ENCODE measurements at regions not wholly inside any gene's neighbourhood (a gene's known extent, or its start where the extent isn't known, plus 50 kb on each side); places are given as distances from the start of the nearest gene placed in this dataset.

DNA sequence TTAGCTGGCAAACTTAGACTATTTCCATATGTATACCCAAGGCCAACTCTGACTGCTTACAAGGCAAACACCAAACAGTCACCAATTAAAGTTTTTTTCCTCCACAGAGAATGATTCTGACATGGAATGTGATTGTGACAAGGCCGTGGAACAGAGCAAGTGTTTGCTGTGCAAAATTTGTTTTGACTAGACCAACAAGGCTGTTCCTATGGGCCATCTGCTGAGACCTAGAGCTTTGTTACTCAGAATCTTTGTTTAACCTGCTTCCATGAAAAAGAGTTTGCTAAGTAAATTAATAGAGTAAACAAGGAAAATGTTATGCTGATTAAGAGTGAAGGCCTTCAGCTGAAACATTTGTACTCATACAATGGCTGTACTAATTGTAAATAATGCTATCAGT lies 51.6 kb upstream of the IMPG1 start:
- no peak overlapping the region for H3K27ac ChIP-seq (ENCODE audit: low read depth, low read length)
- H3K79me1 ChIP-seq (ENCODE audit: low read depth, low read length): no peaks in the 10 kb centered on the region
- H3K18ac ChIP-seq (ENCODE audit: extremely low read depth, low read length): no peak overlapping the region
- H2AK5ac ChIP-seq (ENCODE audit: low read depth, low read length): no peak overlapping the region
- ChIA-PET POLR2A (ENCODE audit: partially characterized antibody) (no interaction called here), CTCF (ENCODE audit: partially characterized antibody) (interaction anchor here (0.8 to 1.1 kb wide), 2 partner anchors 192 to 232 kb away, joined by 3 read pairs; no protein-coding TSS in a partner anchor)
- no peak overlapping the region for H3K56ac ChIP-seq (replicated peaks; ENCODE audit: insufficient read length, low read depth, low read length)
- no peak overlapping the region for H2AFZ ChIP-seq (ENCODE audit: low read length)
- no peak overlapping the region for H3K4me3 ChIP-seq (ENCODE audit: extremely low read depth in 1 of 4, insufficient read depth in 2 of 4, low read depth in 3 of 4, low read length in 4 of 4)
- peaks cover 0 to 2% of the 10 kb centered on the region in 2 experiments for H4K20me1 ChIP-seq (replicated peaks in 1 of 2; ENCODE audit: control insufficient read depth in 1 of 2, insufficient read depth in 2 of 2, low read length in 2 of 2)
- H3K4me2 ChIP-seq (ENCODE audit: insufficient read depth in 1 of 2, low read depth in 2 of 2, low read length in 2 of 2): no peak overlapping the region
- TF ChIP-seq CHD1 (IDR thresholded peaks at IDR 0.05; ENCODE audit: low read depth, low read length) (no peak), EGR1 (IDR thresholded peaks at IDR 0.05; ENCODE audit: borderline replicate concordance, low read depth, low read length) (no peak), RNF2 (IDR thresholded peaks at IDR 0.05; ENCODE audit: borderline replicate concordance, low read depth, low read length, missing control alignments, poor library complexity, severe bottlenecking) (no peak), RBBP5 (IDR thresholded peaks at IDR 0.05; ENCODE audit: borderline replicate concordance, low read depth, low read length) (no peak), KDM5A (IDR thresholded peaks at IDR 0.05; ENCODE audit: low read length) (no peak), CHD2 (IDR thresholded peaks at IDR 0.05; ENCODE audit: low read length) (no peak), POLR2AphosphoS5 (IDR thresholded peaks at IDR 0.05; ENCODE audit: low read depth, low read length) (no peak), SP1 (IDR thresholded peaks at IDR 0.05; ENCODE audit: low read depth, low read length) (no peak), EP300 (IDR thresholded peaks at IDR 0.05; ENCODE audit: borderline replicate concordance in 1 of 2, low read depth in 2 of 2, low read length in 2 of 2) (no peak), YY1 (IDR thresholded peaks at IDR 0.05; ENCODE audit: low read depth, low read length) (no peak), RAD21 (IDR thresholded peaks at IDR 0.05 in 1 of 2, conservative IDR thresholded peaks at IDR 0.05 in 1 of 2; ENCODE audit: low read depth in 2 of 2, low read length in 2 of 2) (no peak), TBP (IDR thresholded peaks at IDR 0.05; ENCODE audit: low read depth, low read length) (no peak), RFX5 (IDR thresholded peaks at IDR 0.05; ENCODE audit: borderline replicate concordance, low read depth, low read length) (no peak), CTBP2 (IDR thresholded peaks at IDR 0.05; ENCODE audit: borderline replicate concordance, insufficient read depth, insufficient read length, low read length) (no peak)
- H3K4ac ChIP-seq (replicated peaks; ENCODE audit: insufficient read length, low read depth, low read length): no peak overlapping the region
- peaks cover 27 to 63% (median 48%) of the 10 kb centered on the region in 4 experiments for H3K27me3 ChIP-seq (replicated peaks in 1 of 4; ENCODE audit: control insufficient read depth in 3 of 4, extremely low read depth in 1 of 4, insufficient read depth in 3 of 4, low read length in 3 of 4)
- H2BK5ac ChIP-seq (ENCODE audit: low read depth, low read length): no peak overlapping the region
- H3K9me3 ChIP-seq (ENCODE audit: insufficient read depth in 2 of 2, low read depth in 1 of 2, low read length in 1 of 2): peaks cover under 1 to 4% of the 10 kb centered on the region in 2 experiments; a peak in 1 of 4 replicates
- H2BK15ac ChIP-seq (ENCODE audit: low read length): no peak overlapping the region
- WGBS, 2 experiments (ENCODE audit: extremely low coverage in 1 of 2, insufficient coverage in 1 of 2, insufficient read length in 1 of 2, insufficient replicate concordance in 2 of 2, low coverage in 1 of 2, low lambda C conversion rate in 2 of 2, missing lambda C conversion rate in 1 of 2): 83% methylated on average over 1 of the region's 1 CpG; no CpG with 5 or more reads in 1 of the 2 experiments
- H3K4me1 ChIP-seq (replicated peaks in 1 of 4; ENCODE audit: control insufficient read depth in 3 of 4, insufficient read depth in 4 of 4, low read length in 3 of 4): peaks cover 0 to 5% (median 3%) of the 10 kb centered on the region in 4 experiments; a peak in 3 of 7 replicates
- H3K23me2 ChIP-seq (ENCODE audit: low read depth, low read length): no peaks in the 10 kb centered on the region
- H3K23ac ChIP-seq (ENCODE audit: insufficient read length): no peak overlapping the region
- FAIRE-seq (no peak), DNase-seq (ENCODE audit: low read depth in 1 of 2, low spot score in 2 of 2) (no peak)
- no peak overlapping the region for H4K8ac ChIP-seq (ENCODE audit: extremely low read depth, insufficient read depth, low read length)
- no peak overlapping the region for H4K5ac ChIP-seq (ENCODE audit: insufficient read length, low read depth, low read length)
- H3K79me2 ChIP-seq (ENCODE audit: control insufficient read depth in 1 of 2, insufficient read depth in 2 of 2, low read length in 2 of 2): no peaks in the 10 kb centered on the region
- H2BK20ac ChIP-seq (ENCODE audit: low read length): no peak overlapping the region
- no peaks in the 10 kb centered on the region; a peak in 1 of 8 replicates for H3K36me3 ChIP-seq (ENCODE audit: control insufficient read depth in 2 of 4, insufficient read depth in 4 of 4, low read length in 3 of 4)
- no peak overlapping the region for H4K91ac ChIP-seq (replicated peaks; ENCODE audit: insufficient read length, low read length)
- no peak overlapping the region for H3K14ac ChIP-seq (ENCODE audit: insufficient read length)
- no peak overlapping the region for H2BK120ac ChIP-seq (replicated peaks; ENCODE audit: low read depth, low read length)
- H3K9ac ChIP-seq (replicated peaks in 1 of 4; ENCODE audit: extremely low read depth in 1 of 4, low read depth in 3 of 4, low read length in 3 of 4): no peak overlapping the region
- H2BK12ac ChIP-seq (ENCODE audit: low read depth, low read length): no peak overlapping the region
